Esophagus muscularis mucosa (tissue), 4 donors: ENCODE measurements at regions not wholly inside any gene's neighbourhood (a gene's known extent, or its start where the extent isn't known, plus 50 kb on each side); places are given as distances from the start of the nearest gene placed in this dataset.

Source experiments
- DNase-seq: peaks from one replicate; pipeline ENCODE4 v3.0.0-alpha.2; 2017; ENCODE audit errors: extremely low spot score
- H3K27ac ChIP-seq, 4 donors: fragments of 200-600 bp; sonication (generic); replicated peaks in 1 of 4; 1 replicate in 3 of 4; 2 replicates in 1 of 4; pipeline ENCODE4 v1.5.1; 2016 to 2019; ENCODE audit warnings: mild to moderate bottlenecking in 1 of 4
- H3K27me3 ChIP-seq, 4 donors: fragments of 200-600 bp; sonication (generic); one replicate each; pipeline versions ENCODE4 v1.5.1 to v1.6.0; 2016 to 2019
- H3K36me3 ChIP-seq, 4 donors: fragments of 200-600 bp; sonication (generic); one replicate each; pipeline ENCODE4 v1.5.1; 2016 to 2019
- H3K4me1 ChIP-seq, 4 donors: fragments of 200-600 bp; sonication (generic); one replicate each; pipeline ENCODE4 v1.5.1; 2016 to 2019
- H3K4me3 ChIP-seq, 4 donors: fragments of 200-600 bp; sonication (generic); 1 replicate in 2 of 4; 2 replicates in 2 of 4; pipeline ENCODE4 v1.5.1; 2016 to 2019; ENCODE audit warnings: mild to moderate bottlenecking in 4 of 4, moderate library complexity in 1 of 4
- H3K9me3 ChIP-seq, 4 donors: fragments of 200-600 bp; sonication (generic); 1 replicate in 3 of 4; 2 replicates in 1 of 4; pipeline ENCODE4 v1.5.1; 2016 to 2019
- EP300 ChIP-seq: sonication (generic); formaldehyde crosslinking; IDR thresholded peaks from one replicate; pipeline ENCODE4 v1.6.1; 2017; ENCODE audit warnings: antibody characterized with exemption
- POLR2A ChIP-seq: fragments of 450-650 bp; IDR thresholded peaks from one replicate; pipeline ENCODE4 v1.6.1; 2017; ENCODE audit warnings: antibody characterized with exemption, moderate library complexity, mild to moderate bottlenecking, low read depth
- POLR2AphosphoS5 ChIP-seq, 2 donors: sonication (generic); formaldehyde crosslinking; IDR thresholded peaks; one replicate each; pipeline ENCODE4 v1.6.1; 2017; ENCODE audit warnings: antibody characterized with exemption in 2 of 2
- WGBS: methylation state at CpG from one replicate; pipeline ENCODE4 v1.1.5; 2018; 5-methylcytosine and 5-hydroxymethylcytosine counted together
- intact Hi-C: fragments of 100-400 bp; cut with DNase I; formaldehyde crosslinking; loops from one replicate; pipeline ENCODE4 v1.15.1; 2023
- TF ChIP-seq, protein P1 (sequence below), 3 experiments: fragments of 200-600 bp in 2 of 3; fragments of 450-650 bp in 1 of 3; sonication (generic) in 2 of 3; IDR thresholded peaks; one replicate each; pipeline ENCODE4 v1.5.1; 2017 to 2019; ENCODE audit warnings: antibody characterized with exemption in 3 of 3, mild to moderate bottlenecking in 2 of 3, moderate library complexity in 1 of 3

DNA sequence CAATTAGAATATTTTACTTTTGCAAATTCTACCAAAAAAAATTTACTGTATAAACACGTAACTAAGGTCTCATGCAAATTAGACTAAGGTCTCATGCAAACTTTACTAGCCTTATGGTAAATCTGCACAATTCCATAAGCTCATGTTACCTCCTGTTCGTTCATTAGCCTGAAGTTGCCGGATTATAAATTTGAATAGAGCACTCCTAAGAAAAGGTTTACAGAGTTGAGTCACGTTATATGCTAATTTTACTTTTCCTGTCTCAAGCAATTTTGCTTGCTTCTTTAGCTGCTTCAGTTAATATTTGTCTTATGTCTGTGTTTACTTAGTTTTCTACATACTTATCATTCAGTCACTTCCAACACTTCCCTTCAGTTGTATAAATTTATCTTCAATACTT lies 1434.0 kb upstream of the EYS start:
- TF ChIP-seq POLR2AphosphoS5 (IDR thresholded peaks at IDR 0.05) (no peak), EP300 (no peak), POLR2A (no peak)
- TF ChIP-seq, protein P1, sequence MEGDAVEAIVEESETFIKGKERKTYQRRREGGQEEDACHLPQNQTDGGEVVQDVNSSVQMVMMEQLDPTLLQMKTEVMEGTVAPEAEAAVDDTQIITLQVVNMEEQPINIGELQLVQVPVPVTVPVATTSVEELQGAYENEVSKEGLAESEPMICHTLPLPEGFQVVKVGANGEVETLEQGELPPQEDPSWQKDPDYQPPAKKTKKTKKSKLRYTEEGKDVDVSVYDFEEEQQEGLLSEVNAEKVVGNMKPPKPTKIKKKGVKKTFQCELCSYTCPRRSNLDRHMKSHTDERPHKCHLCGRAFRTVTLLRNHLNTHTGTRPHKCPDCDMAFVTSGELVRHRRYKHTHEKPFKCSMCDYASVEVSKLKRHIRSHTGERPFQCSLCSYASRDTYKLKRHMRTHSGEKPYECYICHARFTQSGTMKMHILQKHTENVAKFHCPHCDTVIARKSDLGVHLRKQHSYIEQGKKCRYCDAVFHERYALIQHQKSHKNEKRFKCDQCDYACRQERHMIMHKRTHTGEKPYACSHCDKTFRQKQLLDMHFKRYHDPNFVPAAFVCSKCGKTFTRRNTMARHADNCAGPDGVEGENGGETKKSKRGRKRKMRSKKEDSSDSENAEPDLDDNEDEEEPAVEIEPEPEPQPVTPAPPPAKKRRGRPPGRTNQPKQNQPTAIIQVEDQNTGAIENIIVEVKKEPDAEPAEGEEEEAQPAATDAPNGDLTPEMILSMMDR (IDR thresholded peaks at IDR 0.05), result no peak
- no peak for DNase-seq
- H3K4me1 ChIP-seq, result no peaks in the 10 kb centered on the region
- H3K36me3 ChIP-seq, result no peaks in the 10 kb centered on the region
- no peak overlapping the region for H3K27ac ChIP-seq
- intact Hi-C loops, result no loop called here
- no peaks in the 10 kb centered on the region for H3K9me3 ChIP-seq
- WGBS, result 85% methylated on average over 4 of the region's 4 CpGs
- no peak overlapping the region for H3K4me3 ChIP-seq
- H3K27me3 ChIP-seq, result no peaks in the 10 kb centered on the region

DNA sequence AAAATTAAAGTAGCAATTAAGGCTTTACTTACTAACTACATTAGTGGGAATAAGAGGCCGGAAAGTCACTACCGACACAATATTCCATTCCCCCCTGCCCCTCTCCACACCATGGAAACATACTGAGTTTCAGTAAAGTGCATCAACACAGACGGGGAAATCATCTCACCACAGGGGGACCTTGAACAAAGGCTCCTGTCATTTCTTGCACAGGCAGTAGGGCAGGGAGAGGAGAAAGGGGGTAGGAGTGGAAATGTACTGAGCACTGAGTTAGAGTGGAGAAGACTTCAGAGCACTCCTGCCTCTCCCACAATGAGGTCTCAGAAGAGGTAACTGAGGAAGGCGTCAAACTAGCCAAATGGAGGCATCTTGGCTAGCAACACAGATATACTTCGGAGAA lies 1426.9 kb upstream of the EYS start:
- Histone ChIP-seq H3K27me3 (no peaks in the 10 kb centered on the region), H3K4me1 (no peaks in the 10 kb centered on the region), H3K9me3 (no peaks in the 10 kb centered on the region), H3K36me3 (no peaks in the 10 kb centered on the region), H3K4me3 (no peak overlapping the region), H3K27ac (no peak overlapping the region)
- 85% methylated on average over 5 of the region's 5 CpGs for WGBS
- intact Hi-C loops, result no loop called here
- TF ChIP-seq, protein P1 (IDR thresholded peaks at IDR 0.05), result no peak
- TF ChIP-seq POLR2AphosphoS5 (IDR thresholded peaks at IDR 0.05) (no peak), POLR2A (no peak), EP300 (no peak)
- DNase-seq, result no peak

DNA sequence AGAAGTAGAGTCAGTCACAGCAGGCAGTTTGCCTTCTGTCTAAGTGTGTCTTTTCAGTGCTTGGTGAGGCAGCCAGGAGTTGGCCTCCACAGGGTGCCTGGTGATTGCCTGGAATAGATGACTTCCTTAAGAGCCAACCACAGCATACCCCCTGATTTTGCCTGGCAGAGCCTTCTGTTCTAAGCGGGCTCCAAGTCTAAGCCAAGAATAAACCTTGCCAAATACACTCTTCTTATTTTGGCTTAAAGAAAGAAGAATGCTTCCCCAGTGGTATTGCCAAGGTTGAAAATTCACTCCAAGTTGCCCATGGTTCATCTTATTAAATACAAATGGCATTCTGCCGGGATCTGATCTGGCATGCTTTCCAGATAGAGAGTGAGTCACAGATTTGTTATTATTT lies 1424.8 kb upstream of the EYS start:
- Histone ChIP-seq H3K4me1 (no peaks in the 10 kb centered on the region), H3K36me3 (no peaks in the 10 kb centered on the region), H3K27ac (no peak overlapping the region), H3K9me3 (no peaks in the 10 kb centered on the region), H3K27me3 (no peaks in the 10 kb centered on the region), H3K4me3 (no peak overlapping the region)
- 88% methylated on average over 2 of the region's 2 CpGs for WGBS
- intact Hi-C loops, result no loop called here
- DNase-seq, result no peak
- TF ChIP-seq, protein P1 (IDR thresholded peaks at IDR 0.05), result no peak
- TF ChIP-seq POLR2A (no peak), POLR2AphosphoS5 (IDR thresholded peaks at IDR 0.05) (no peak), EP300 (no peak)

DNA sequence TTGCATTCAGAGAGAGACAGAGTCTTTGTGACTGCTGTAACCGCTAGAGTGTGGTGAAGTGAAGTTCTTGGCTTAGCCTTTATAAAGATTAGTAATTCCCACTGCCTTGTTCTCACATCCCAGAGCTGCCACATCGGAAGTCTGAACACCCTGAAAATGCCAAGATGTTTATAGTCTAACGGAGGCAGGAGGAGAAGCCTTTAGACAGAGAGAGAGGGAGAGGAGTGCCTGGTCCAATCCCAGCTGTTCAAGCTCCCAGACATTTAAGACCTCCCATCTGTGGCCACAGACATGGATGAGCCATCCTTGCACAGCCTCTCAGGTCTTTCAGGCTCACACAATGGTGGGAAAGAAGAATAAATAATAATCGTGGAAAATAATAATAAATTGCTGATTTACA lies 1422.8 kb upstream of the EYS start:
- intact Hi-C loops, result no loop called here
- Histone ChIP-seq H3K4me1 (no peaks in the 10 kb centered on the region), H3K27ac (no peak overlapping the region), H3K4me3 (no peak overlapping the region), H3K36me3 (no peaks in the 10 kb centered on the region), H3K9me3 (no peaks in the 10 kb centered on the region), H3K27me3 (no peaks in the 10 kb centered on the region)
- 31% methylated on average over 4 of the region's 4 CpGs for WGBS
- TF ChIP-seq POLR2A (no peak), EP300 (no peak), POLR2AphosphoS5 (IDR thresholded peaks at IDR 0.05) (no peak)
- no peak for DNase-seq

DNA sequence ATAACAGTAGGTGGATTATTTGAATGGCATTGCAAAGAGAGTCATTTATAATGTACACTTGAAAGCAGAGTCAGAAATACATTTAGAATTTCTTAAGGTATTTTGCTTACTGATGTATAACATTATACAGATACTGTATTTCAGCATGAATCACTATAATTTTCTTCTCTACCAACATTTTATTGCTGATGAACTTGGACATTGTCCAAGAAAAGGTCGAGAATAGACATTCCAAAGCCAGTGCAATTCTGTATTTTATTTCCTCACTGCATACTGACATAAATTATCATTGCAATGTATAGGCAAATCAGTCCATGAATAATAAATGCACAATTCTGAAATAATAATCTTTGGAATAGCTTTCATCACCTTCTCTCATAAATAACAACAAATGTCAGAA lies 1420.0 kb upstream of the EYS start:
- H3K4me3 ChIP-seq, result no peak overlapping the region
- no peaks in the 10 kb centered on the region for H3K9me3 ChIP-seq
- WGBS, result 33% methylated on average over 1 of the region's 1 CpG
- H3K36me3 ChIP-seq, result no peaks in the 10 kb centered on the region
- no peak for DNase-seq
- no peak overlapping the region for H3K27ac ChIP-seq
- H3K27me3 ChIP-seq, result no peaks in the 10 kb centered on the region
- no peaks in the 10 kb centered on the region for H3K4me1 ChIP-seq
- no peak for TF ChIP-seq POLR2A
- no peak for TF ChIP-seq POLR2AphosphoS5 (IDR thresholded peaks at IDR 0.05)
- TF ChIP-seq EP300, result no peak
- TF ChIP-seq, protein P1 (IDR thresholded peaks at IDR 0.05), result no peak
- intact Hi-C loops, result no loop called here
